ENCODE measurements at regions not wholly inside any gene's neighbourhood (a gene's known extent, or its start where the extent isn't known, plus 50 kb on each side); places are given as distances from the start of the nearest gene placed in this dataset.

GRCh38 chr7:92953657-92954056 lies 117.3 kb upstream of the CDK6 start:
- peaks cover 0 to 10% (median 3%) of the 10 kb centered on the region in 4 donors for H3K9me3 ChIP-seq (ENCODE audit: control insufficient read depth in 4 of 4, low read length in 3 of 4)
- H3K9ac ChIP-seq (ENCODE audit: low read depth in 1 of 2, low read length in 2 of 2): no peak overlapping the region
- peaks cover 0 to 4% (median 0%) of the 10 kb centered on the region in 4 donors for H3K4me1 ChIP-seq (ENCODE audit: control insufficient read depth in 4 of 4, insufficient read depth in 4 of 4, low read length in 3 of 4)
- no peaks in the 10 kb centered on the region for H3K36me3 ChIP-seq (ENCODE audit: control insufficient read depth in 4 of 4, insufficient read depth in 3 of 4, low read depth in 1 of 4, low read length in 3 of 4)
- H3K27me3 ChIP-seq (ENCODE audit: control insufficient read depth in 4 of 4, insufficient read depth in 4 of 4, low read length in 3 of 4): no peaks in the 10 kb centered on the region
- DNase-seq (ENCODE audit: low spot score): no peak
- no peak overlapping the region for H3K4me3 ChIP-seq (ENCODE audit: low read depth in 1 of 3, low read length in 3 of 3)
- no peak overlapping the region for H3K27ac ChIP-seq (ENCODE audit: low read depth in 1 of 2, low read length in 2 of 2)
- WGBS: 57% methylated on average over 2 of the region's 2 CpGs
- no peak for TF ChIP-seq FOXA2 (IDR thresholded peaks at IDR 0.05)
- no peak for TF ChIP-seq JUND (IDR thresholded peaks at IDR 0.05)
- TF ChIP-seq SP1 (IDR thresholded peaks at IDR 0.05): no peak
- no peak for TF ChIP-seq EGR1 (IDR thresholded peaks at IDR 0.05; ENCODE audit: low read depth in 2 of 2)
- no peak for TF ChIP-seq YY1 (IDR thresholded peaks at IDR 0.05)
- no peak for TF ChIP-seq RAD21 (IDR thresholded peaks at IDR 0.05)

GRCh38 chr7:92949748-92950147 lies 113.4 kb upstream of the CDK6 start:
- no peak for TF ChIP-seq NR2F2 (IDR thresholded peaks at IDR 0.05)
- no peak for TF ChIP-seq SP1 (IDR thresholded peaks at IDR 0.05)
- no peak for TF ChIP-seq REST (IDR thresholded peaks at IDR 0.05)
- TF ChIP-seq RXRA (IDR thresholded peaks at IDR 0.05): no peak
- no peak for TF ChIP-seq CTCF (IDR thresholded peaks at IDR 0.05; ENCODE audit: low read depth, low read length, missing input control)
- TF ChIP-seq FOXA1 (IDR thresholded peaks at IDR 0.05): no peak
- no peak for TF ChIP-seq HNF4A (conservative IDR thresholded peaks at IDR 0.05)
- no peak for TF ChIP-seq ATF3 (IDR thresholded peaks at IDR 0.05)
- no peak for TF ChIP-seq FOXA2 (IDR thresholded peaks at IDR 0.05)
- TF ChIP-seq GABPA (IDR thresholded peaks at IDR 0.05 in 1 of 2, conservative IDR thresholded peaks at IDR 0.05 in 1 of 2): no peak
- TF ChIP-seq JUND (IDR thresholded peaks at IDR 0.05): no peak
- TF ChIP-seq HNF4G (IDR thresholded peaks at IDR 0.05): no peak
- no peak for TF ChIP-seq EGR1 (IDR thresholded peaks at IDR 0.05; ENCODE audit: low read depth in 2 of 2)
- TF ChIP-seq RAD21 (IDR thresholded peaks at IDR 0.05): no peak
- TF ChIP-seq TAF1 (conservative IDR thresholded peaks at IDR 0.05): no peak
- Histone ChIP-seq H3K27ac (ENCODE audit: low read depth in 1 of 2, low read length in 2 of 2) (no peak overlapping the region), H3K36me3 (ENCODE audit: control insufficient read depth in 4 of 4, insufficient read depth in 3 of 4, low read depth in 1 of 4, low read length in 3 of 4) (no peaks in the 10 kb centered on the region), H3K9ac (ENCODE audit: low read depth in 1 of 2, low read length in 2 of 2) (no peak overlapping the region), H3K9me3 (ENCODE audit: control insufficient read depth in 4 of 4, low read length in 3 of 4) (no peaks in the 10 kb centered on the region), H3K4me1 (ENCODE audit: control insufficient read depth in 4 of 4, insufficient read depth in 4 of 4, low read length in 3 of 4) (peaks cover 0 to 4% (median 0%) of the 10 kb centered on the region in 4 donors), H3K27me3 (ENCODE audit: control insufficient read depth in 4 of 4, insufficient read depth in 4 of 4, low read length in 3 of 4) (no peaks in the 10 kb centered on the region), H3K4me3 (ENCODE audit: low read depth in 1 of 3, low read length in 3 of 3) (no peak overlapping the region)
- WGBS: 80% methylated on average over 1 of the region's 1 CpG
- no peak for DNase-seq (ENCODE audit: low spot score)

Data from liver (tissue), 8 donors.